ENCODE measurements at regions not wholly inside any gene's neighbourhood (a gene's known extent, or its start where the extent isn't known, plus 50 kb on each side); places are given as distances from the start of the nearest gene placed in this dataset.
"Not testable (repeated sequence)": the region's sequence is repeated elsewhere in the genome, so short reads cannot be mapped to it uniquely, and the experiment has no call there.

- no peak for DNase-seq
Measured at GRCh38 chr6:81326881-81327561, 425.5 kb downstream of the TENT5A start.

- no peak for DNase-seq
Measured at GRCh38 chr6:81309811-81310210, 442.7 kb downstream of the TENT5A start.

- DNase-seq, result no peak
Measured at GRCh38 chr6:81308577-81309279, 443.8 kb downstream of the TENT5A start.

- no peak for DNase-seq
Measured at GRCh38 chr6:81307651-81308214, 444.7 kb downstream of the TENT5A start.

- no peak for DNase-seq
Measured at GRCh38 chr6:81304466-81304865, 448.0 kb downstream of the TENT5A start.

GRCh38 chr6:81300961-81301360 lies 451.5 kb downstream of the TENT5A start:
- no peak for DNase-seq

- no peak for DNase-seq
Measured at GRCh38 chr6:81298751-81299150, 453.7 kb downstream of the TENT5A start.

- DNase-seq, result no peak
Measured at GRCh38 chr6:81295310-81295709, 457.2 kb downstream of the TENT5A start.

- DNase-seq, result no peak
Measured at GRCh38 chr6:81293896-81294295, 458.6 kb downstream of the TENT5A start.

- no peak for DNase-seq
Measured at GRCh38 chr6:81289229-81289628, 463.3 kb downstream of the TENT5A start.

GRCh38 chr6:81265106-81265505 lies 487.4 kb downstream of the TENT5A start:
- DNase-seq, result no peak

GRCh38 chr6:81263531-81264168 lies 488.8 kb downstream of the TENT5A start:
- no peak for DNase-seq

GRCh38 chr6:81262656-81263055 lies 489.8 kb downstream of the TENT5A start:
- DNase-seq, result no peak

- not testable (repeated sequence) for DNase-seq
Measured at GRCh38 chr6:81256223-81256622, 496.3 kb downstream of the TENT5A start.

- DNase-seq, result no peak
Measured at GRCh38 chr6:81253821-81254220, 498.7 kb downstream of the TENT5A start.

- no peak for DNase-seq
Measured at GRCh38 chr6:81252231-81252630, 500.2 kb downstream of the TENT5A start.

- no peak for DNase-seq
Measured at GRCh38 chr6:81246200-81246599, 506.3 kb downstream of the TENT5A start.

- DNase-seq, result no peak
Measured at GRCh38 chr6:81242624-81243023, 509.9 kb downstream of the TENT5A start.

GRCh38 chr6:81241126-81242041 lies 511.1 kb downstream of the TENT5A start:
- peak in 1 of 2 donors; percentile 3 for DNase-seq

- DNase-seq, result no peak
Measured at GRCh38 chr6:81238390-81238789, 514.1 kb downstream of the TENT5A start.

GRCh38 chr6:81237226-81237625 lies 515.3 kb downstream of the TENT5A start:
- DNase-seq, result no peak

GRCh38 chr6:81235512-81235911 lies 517.0 kb downstream of the TENT5A start:
- DNase-seq, result no peak

GRCh38 chr6:81233990-81234389 lies 518.5 kb downstream of the TENT5A start:
- DNase-seq, result no peak
